Ovary (tissue), 7 donors: ENCODE measurements at regions not wholly inside any gene's neighbourhood (a gene's known extent, or its start where the extent isn't known, plus 50 kb on each side); places are given as distances from the start of the nearest gene placed in this dataset.

Experiments
- DNase-seq, 5 donors: peaks; one replicate each; pipeline ENCODE4 v3.0.0-alpha.2; 2019 to 2020
- H3K27ac ChIP-seq, 2 donors: fragments of 200-600 bp; one replicate each; pipeline versions ENCODE4 v1.5.1 to v1.8.0; 2019 to 2022
- H3K27me3 ChIP-seq: fragments of 200-600 bp; one replicate; pipeline ENCODE4 v1.8.0; 2022
- H3K36me3 ChIP-seq: fragments of 200-600 bp; sonication (generic); one replicate; pipeline ENCODE4 v1.5.1; 2019
- H3K4me1 ChIP-seq: one replicate; pipeline ENCODE4 v1.8.1; 2013; ENCODE audit warnings: mild to moderate bottlenecking, moderate library complexity; ENCODE audit not compliant: insufficient read depth
- H3K4me3 ChIP-seq: fragments of 200-600 bp; sonication (generic); one replicate; pipeline ENCODE4 v1.5.1; 2017
- H3K9me3 ChIP-seq, 2 donors: fragments of 200-600 bp in 1 of 2; sonication (generic) in 1 of 2; one replicate each; pipeline versions ENCODE4 v1.5.1 to v1.8.1; 2013 to 2019; ENCODE audit warnings: mild to moderate bottlenecking in 1 of 2, moderate library complexity in 1 of 2
- EP300 ChIP-seq: sonication (generic); formaldehyde crosslinking; IDR thresholded peaks from one replicate; pipeline ENCODE4 v1.6.1; 2017; ENCODE audit warnings: antibody characterized with exemption
- POLR2A ChIP-seq: fragments of 450-650 bp; IDR thresholded peaks from one replicate; pipeline ENCODE4 v1.6.1; 2017; ENCODE audit warnings: antibody characterized with exemption, mild to moderate bottlenecking, moderate library complexity
- WGBS, 3 donors: extraction: QIAGEN DNeasy Blood & Tissue Kit in 1 of 3; methylation state at CpG; one replicate each; pipeline versions ENCODE4 v1.1.5 to v1.1.7; 2013 to 2017; 5-methylcytosine and 5-hydroxymethylcytosine counted together
- intact Hi-C, 4 donors: fragments of 100-400 bp; cut with DNase I; formaldehyde crosslinking; loops; one replicate each; pipeline versions ENCODE4 v1.11.0 to v1.15.1; 2022 to 2023
- TF ChIP-seq, protein P1 (sequence below), 3 donors: fragments of 450-650 bp in 2 of 3; fragments of 200-600 bp in 1 of 3; IDR thresholded peaks; one replicate each; pipeline versions ENCODE4 v1.5.1 to v1.8.0; 2016 to 2022; ENCODE audit warnings: antibody characterized with exemption in 3 of 3, mild to moderate bottlenecking in 1 of 3
- donor health status: DM: no; HTN: no; CAD: no; lungs with moderate emphysema.
- donor health status: DM: no; HTN: no; CAD: no.
- donor health status: Bipolar disorder and iron deficiency.
- donor health status: DM: no; HTN: no; CAD: no.
- donor health status: DM: yes; HTN: yes; CAD: no.

DNA sequence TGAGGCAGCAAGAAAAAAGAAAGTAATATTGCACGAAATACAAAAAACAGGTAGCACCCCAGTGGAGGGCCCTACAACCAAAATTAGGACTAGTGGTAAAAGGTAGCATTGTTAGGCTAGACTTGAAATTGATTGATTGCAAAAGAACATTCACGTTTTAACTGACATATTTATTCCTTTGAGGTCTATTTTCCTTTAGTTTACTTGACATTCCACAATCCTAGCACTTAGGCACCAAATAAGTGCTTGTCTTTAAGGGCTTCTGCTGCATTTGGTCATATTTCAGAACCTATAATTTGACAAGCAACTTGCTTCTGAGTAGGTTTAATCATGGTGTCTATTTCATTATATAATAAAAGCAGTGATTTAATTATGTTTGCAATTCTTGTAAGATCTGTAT is 642.7 kb upstream of the AGTR1 start:
- no peaks in the 10 kb centered on the region for H3K9me3 ChIP-seq
- no peaks in the 10 kb centered on the region for H3K36me3 ChIP-seq
- TF ChIP-seq POLR2A, result no peak
- TF ChIP-seq EP300, result no peak
- TF ChIP-seq, protein P1, sequence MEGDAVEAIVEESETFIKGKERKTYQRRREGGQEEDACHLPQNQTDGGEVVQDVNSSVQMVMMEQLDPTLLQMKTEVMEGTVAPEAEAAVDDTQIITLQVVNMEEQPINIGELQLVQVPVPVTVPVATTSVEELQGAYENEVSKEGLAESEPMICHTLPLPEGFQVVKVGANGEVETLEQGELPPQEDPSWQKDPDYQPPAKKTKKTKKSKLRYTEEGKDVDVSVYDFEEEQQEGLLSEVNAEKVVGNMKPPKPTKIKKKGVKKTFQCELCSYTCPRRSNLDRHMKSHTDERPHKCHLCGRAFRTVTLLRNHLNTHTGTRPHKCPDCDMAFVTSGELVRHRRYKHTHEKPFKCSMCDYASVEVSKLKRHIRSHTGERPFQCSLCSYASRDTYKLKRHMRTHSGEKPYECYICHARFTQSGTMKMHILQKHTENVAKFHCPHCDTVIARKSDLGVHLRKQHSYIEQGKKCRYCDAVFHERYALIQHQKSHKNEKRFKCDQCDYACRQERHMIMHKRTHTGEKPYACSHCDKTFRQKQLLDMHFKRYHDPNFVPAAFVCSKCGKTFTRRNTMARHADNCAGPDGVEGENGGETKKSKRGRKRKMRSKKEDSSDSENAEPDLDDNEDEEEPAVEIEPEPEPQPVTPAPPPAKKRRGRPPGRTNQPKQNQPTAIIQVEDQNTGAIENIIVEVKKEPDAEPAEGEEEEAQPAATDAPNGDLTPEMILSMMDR (IDR thresholded peaks at IDR 0.05), result no peak
- intact Hi-C loops, result no loop called here
- no peak overlapping the region for H3K4me3 ChIP-seq
- DNase-seq, result no peak
- H3K4me1 ChIP-seq, result no peaks in the 10 kb centered on the region
- H3K27ac ChIP-seq, result no peak overlapping the region
- 55 to 74% (median 56%) methylated on average over 2 of the region's 2 CpGs for WGBS, 3 donors
- H3K27me3 ChIP-seq, result no peaks in the 10 kb centered on the region

DNA sequence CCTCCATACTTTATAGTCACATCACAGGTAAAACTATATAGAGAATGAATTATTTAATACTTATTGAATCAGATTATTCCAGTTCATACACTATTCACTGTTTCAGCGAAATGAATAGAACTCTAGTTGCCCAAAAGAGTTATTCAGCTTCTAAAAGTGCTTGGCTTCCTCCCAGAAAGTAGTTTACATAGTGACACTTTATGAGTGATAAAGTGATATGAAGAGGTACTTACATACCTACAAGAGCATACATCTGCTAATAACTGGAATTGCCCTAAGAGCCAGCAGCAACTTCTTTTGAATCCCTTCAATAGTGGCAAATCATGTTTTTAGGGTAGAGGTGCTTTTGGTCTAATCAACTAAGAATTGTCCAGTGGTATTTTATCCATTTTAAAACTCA is 635.1 kb upstream of the AGTR1 start:
- intact Hi-C loops, result no loop called here
- no peaks in the 10 kb centered on the region for H3K36me3 ChIP-seq
- no peaks in the 10 kb centered on the region for H3K9me3 ChIP-seq
- H3K4me3 ChIP-seq, result no peak overlapping the region
- no peaks in the 10 kb centered on the region for H3K4me1 ChIP-seq
- 94 to 96% (median 95%) methylated on average over 1 of the region's 1 CpG for WGBS, 3 donors
- no peak for TF ChIP-seq POLR2A
- no peak for TF ChIP-seq EP300
- TF ChIP-seq, protein P1 (IDR thresholded peaks at IDR 0.05), result no peak
- no peaks in the 10 kb centered on the region for H3K27me3 ChIP-seq
- DNase-seq, result no peak
- no peak overlapping the region for H3K27ac ChIP-seq

DNA sequence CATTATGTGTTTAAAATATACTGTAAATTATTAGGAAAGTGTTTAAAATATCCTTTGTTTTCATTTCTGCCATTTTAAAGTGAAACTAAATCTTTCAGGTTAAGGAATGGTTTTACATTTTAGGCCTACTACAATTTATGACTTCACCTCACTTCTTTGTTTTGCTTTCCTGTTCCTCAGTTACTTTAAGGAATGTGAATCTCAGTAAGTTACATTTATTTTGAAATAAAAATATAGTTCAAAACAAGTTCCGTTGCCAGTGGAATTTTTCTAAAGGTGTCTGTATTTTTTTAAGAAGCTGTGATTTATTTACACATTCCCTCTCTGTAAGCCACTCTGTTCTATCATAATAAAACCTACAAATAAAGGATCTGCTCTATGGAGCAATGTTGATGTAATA is 630.9 kb upstream of the AGTR1 start:
- Histone ChIP-seq H3K4me3 (no peak overlapping the region), H3K27me3 (no peaks in the 10 kb centered on the region), H3K4me1 (no peaks in the 10 kb centered on the region), H3K27ac (no peak overlapping the region), H3K36me3 (no peaks in the 10 kb centered on the region), H3K9me3 (no peaks in the 10 kb centered on the region)
- intact Hi-C loops, result no loop called here
- DNase-seq, result no peak
- WGBS, 3 donors, result 2 to 26% (median 3%) methylated on average over 1 of the region's 1 CpG
- no peak for TF ChIP-seq EP300
- TF ChIP-seq, protein P1 (IDR thresholded peaks at IDR 0.05), result no peak
- no peak for TF ChIP-seq POLR2A

DNA sequence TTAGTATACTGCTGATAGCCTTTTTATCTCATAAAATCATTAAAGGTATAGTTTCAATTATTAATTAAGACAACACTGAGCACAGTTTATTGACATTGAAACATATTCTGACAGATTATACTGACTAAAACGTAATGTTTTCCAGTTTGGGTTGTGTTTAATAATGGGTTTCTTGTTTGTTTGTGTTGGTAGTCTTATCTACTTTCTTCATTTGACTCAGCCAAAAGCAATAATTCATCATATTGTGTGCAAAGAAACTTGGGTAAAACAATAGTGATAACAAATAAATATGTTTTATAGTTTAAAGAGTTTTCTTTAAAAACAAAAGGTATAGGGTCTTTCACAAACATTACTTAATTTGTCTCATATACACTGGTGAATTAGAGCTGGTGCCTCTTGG is 629.2 kb upstream of the AGTR1 start:
- Histone ChIP-seq H3K4me3 (no peak overlapping the region), H3K4me1 (no peaks in the 10 kb centered on the region), H3K27me3 (no peaks in the 10 kb centered on the region), H3K27ac (no peak overlapping the region), H3K36me3 (no peaks in the 10 kb centered on the region), H3K9me3 (no peaks in the 10 kb centered on the region)
- TF ChIP-seq, protein P1 (IDR thresholded peaks at IDR 0.05), result no peak
- TF ChIP-seq POLR2A, result no peak
- intact Hi-C loops, result no loop called here
- 24 to 31% (median 27%) methylated on average over 1 of the region's 1 CpG for WGBS, 3 donors
- DNase-seq, result no peak

DNA sequence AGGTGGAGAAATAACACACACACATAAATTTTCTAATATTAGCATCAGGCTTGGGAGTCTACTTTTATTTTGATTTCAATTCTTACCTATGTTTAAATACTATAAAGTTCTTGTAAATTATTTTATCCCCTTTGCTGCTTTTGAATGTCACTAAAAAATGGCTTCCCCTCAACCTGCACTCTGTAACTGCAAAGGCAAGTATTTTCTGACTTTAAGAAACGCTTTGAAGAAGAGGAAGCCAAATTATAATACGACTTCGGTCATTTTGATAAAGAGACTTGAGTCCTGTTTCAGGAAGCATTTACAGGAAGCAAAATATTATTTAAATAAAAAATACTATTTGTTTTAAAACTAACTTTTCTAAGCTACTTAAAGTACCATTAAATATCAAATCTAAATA is 627.7 kb upstream of the AGTR1 start:
- Histone ChIP-seq H3K4me3 (no peak overlapping the region), H3K9me3 (no peaks in the 10 kb centered on the region), H3K27ac (no peak overlapping the region), H3K4me1 (no peaks in the 10 kb centered on the region), H3K27me3 (no peaks in the 10 kb centered on the region), H3K36me3 (no peaks in the 10 kb centered on the region)
- DNase-seq, result no peak
- 79 to 82% (median 80%) methylated on average over 3 of the region's 3 CpGs for WGBS, 3 donors
- intact Hi-C loops, result no loop called here
- TF ChIP-seq, protein P1 (IDR thresholded peaks at IDR 0.05), result no peak
- TF ChIP-seq EP300 (no peak), POLR2A (no peak)
